ENCODE measurements at regions not wholly inside any gene's neighbourhood (a gene's known extent, or its start where the extent isn't known, plus 50 kb on each side); places are given as distances from the start of the nearest gene placed in this dataset.

DNA sequence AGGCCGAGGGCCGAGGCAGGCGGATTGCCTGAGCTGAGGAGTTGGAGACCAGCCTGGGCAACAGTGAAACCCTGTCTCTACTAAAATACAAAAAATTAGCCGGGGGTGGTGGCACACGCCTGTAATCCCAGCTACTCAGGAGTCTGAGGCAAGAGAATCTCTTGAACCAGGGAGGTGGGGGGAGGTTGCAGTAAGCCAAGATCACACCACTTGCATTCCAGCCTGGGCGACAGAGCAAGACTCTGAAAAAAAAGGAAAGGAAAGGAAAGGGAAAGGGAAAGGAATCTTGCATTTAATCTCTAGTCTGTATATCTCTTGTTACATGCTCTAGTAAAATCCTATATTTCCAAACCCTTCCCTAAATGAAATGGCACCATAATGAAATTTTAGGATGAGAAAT is 328.3 kb upstream of the ADGRL2 start:
- H3K27me3 ChIP-seq (ENCODE audit: insufficient read depth, low read length) = no peaks in the 10 kb centered on the region

DNA sequence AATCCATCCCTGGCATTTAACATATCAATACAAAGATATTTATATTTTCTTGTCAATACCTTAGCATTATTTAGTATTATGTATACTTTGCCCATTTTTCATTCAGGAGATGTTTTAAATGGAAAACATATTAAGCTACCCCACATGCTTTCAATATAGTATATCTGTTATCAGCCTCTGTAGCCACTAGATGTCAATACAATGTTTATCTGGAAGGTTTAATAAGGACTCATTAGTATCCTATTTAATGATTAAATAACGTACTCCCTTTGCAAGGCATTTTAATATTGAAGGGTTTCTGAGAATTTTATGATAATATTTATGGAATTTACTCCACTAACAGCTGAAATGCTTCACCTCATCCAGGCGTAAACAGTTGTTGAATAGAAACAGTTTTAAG is 329.5 kb upstream of the ADGRL2 start:
- H3K79me2 ChIP-seq (ENCODE audit: insufficient read depth, low read length) = no peaks in the 10 kb centered on the region
- H3K27me3 ChIP-seq (ENCODE audit: insufficient read depth, low read length) = no peaks in the 10 kb centered on the region
- H3K27ac ChIP-seq (ENCODE audit: low read depth, low read length, poor library complexity, severe bottlenecking) = no peak overlapping the region

More for the DNA sequence above, 328.3 kb upstream of the ADGRL2 start:
- Histone ChIP-seq H3K27ac (ENCODE audit: low read depth, low read length, poor library complexity, severe bottlenecking) (no peak overlapping the region), H3F3A (ENCODE audit: insufficient read depth, low read length) (no peaks in the 10 kb centered on the region), H3K4me3 (ENCODE audit: low read depth, low read length, poor library complexity, severe bottlenecking) (no peak overlapping the region), H3K9me2 (ENCODE audit: low read depth, low read length) (no peaks in the 10 kb centered on the region), H3K9me3 (ENCODE audit: low read length) (no peaks in the 10 kb centered on the region), H3K9ac (ENCODE audit: low read length) (no peak overlapping the region), H3K4me1 (ENCODE audit: insufficient read depth, low read length, severe bottlenecking) (no peaks in the 10 kb centered on the region), H3K4me2 (ENCODE audit: low read length) (no peak overlapping the region), H2AFZ (ENCODE audit: low read length) (no peak overlapping the region), H3K79me2 (ENCODE audit: insufficient read depth, low read length) (no peaks in the 10 kb centered on the region), H4K20me1 (ENCODE audit: insufficient read depth, low read length) (no peaks in the 10 kb centered on the region), H3K36me3 (ENCODE audit: insufficient read depth, low read length) (no peaks in the 10 kb centered on the region)
- no peak for TF ChIP-seq EZH2 (IDR thresholded peaks at IDR 0.05; ENCODE audit: borderline replicate concordance, low read length)

DNA sequence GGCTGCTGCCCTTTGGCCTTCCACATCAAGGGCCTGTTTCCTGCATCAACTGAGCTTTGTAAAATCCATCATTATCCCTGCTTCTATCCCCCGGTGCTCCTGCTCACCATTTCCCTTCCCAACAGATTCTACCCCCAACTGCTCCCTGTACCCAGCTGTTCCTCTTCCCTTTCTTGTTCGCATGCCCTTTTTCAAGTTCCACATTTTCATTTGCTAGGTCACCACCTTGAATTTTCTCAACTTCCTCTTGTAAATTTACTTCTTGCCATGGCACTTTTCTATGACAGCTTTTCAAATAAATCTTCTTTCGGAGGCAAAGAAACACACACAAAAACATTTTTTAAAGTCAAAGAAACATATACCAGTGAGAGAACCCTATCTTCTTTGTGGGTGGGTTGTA is 330.5 kb upstream of the ADGRL2 start:
- Histone ChIP-seq H3K4me1 (ENCODE audit: insufficient read depth, low read length, severe bottlenecking) (no peaks in the 10 kb centered on the region), H2AFZ (ENCODE audit: low read length) (no peak overlapping the region), H3K4me2 (ENCODE audit: low read length) (no peak overlapping the region), H3K9ac (ENCODE audit: low read length) (no peak overlapping the region), H3K27ac (ENCODE audit: low read depth, low read length, poor library complexity, severe bottlenecking) (no peak overlapping the region), H3K9me2 (ENCODE audit: low read depth, low read length) (no peaks in the 10 kb centered on the region), H3K9me3 (ENCODE audit: low read length) (no peaks in the 10 kb centered on the region), H3K79me2 (ENCODE audit: insufficient read depth, low read length) (no peaks in the 10 kb centered on the region), H4K20me1 (ENCODE audit: insufficient read depth, low read length) (no peaks in the 10 kb centered on the region), H3K36me3 (ENCODE audit: insufficient read depth, low read length) (no peaks in the 10 kb centered on the region), H3F3A (ENCODE audit: insufficient read depth, low read length) (no peaks in the 10 kb centered on the region), H3K27me3 (ENCODE audit: insufficient read depth, low read length) (no peaks in the 10 kb centered on the region), H3K4me3 (ENCODE audit: low read depth, low read length, poor library complexity, severe bottlenecking) (no peak overlapping the region)
- no peak for TF ChIP-seq CTCF (IDR thresholded peaks at IDR 0.05; ENCODE audit: low read length)
- TF ChIP-seq EZH2 (IDR thresholded peaks at IDR 0.05; ENCODE audit: borderline replicate concordance, low read length) = no peak

More for the DNA sequence above, 329.5 kb upstream of the ADGRL2 start:
- no peaks in the 10 kb centered on the region for H3K9me3 ChIP-seq (ENCODE audit: low read length)
- H3K4me2 ChIP-seq (ENCODE audit: low read length) = no peak overlapping the region
- H2AFZ ChIP-seq (ENCODE audit: low read length) = no peak overlapping the region
- no peaks in the 10 kb centered on the region for H3K36me3 ChIP-seq (ENCODE audit: insufficient read depth, low read length)
- H3K9ac ChIP-seq (ENCODE audit: low read length) = no peak overlapping the region
- no peaks in the 10 kb centered on the region for H3K4me1 ChIP-seq (ENCODE audit: insufficient read depth, low read length, severe bottlenecking)
- H3K4me3 ChIP-seq (ENCODE audit: low read depth, low read length, poor library complexity, severe bottlenecking) = no peak overlapping the region
- TF ChIP-seq EZH2 (IDR thresholded peaks at IDR 0.05; ENCODE audit: borderline replicate concordance, low read length) (no peak), CTCF (IDR thresholded peaks at IDR 0.05; ENCODE audit: low read length) (no peak)
- H4K20me1 ChIP-seq (ENCODE audit: insufficient read depth, low read length) = no peaks in the 10 kb centered on the region
- H3K9me2 ChIP-seq (ENCODE audit: low read depth, low read length) = no peaks in the 10 kb centered on the region
- H3F3A ChIP-seq (ENCODE audit: insufficient read depth, low read length) = no peaks in the 10 kb centered on the region

GRCh38 chr1:81467383-81467782 is 333.4 kb upstream of the ADGRL2 start:
- Histone ChIP-seq H3K9me3 (ENCODE audit: low read length) (no peaks in the 10 kb centered on the region), H3K4me2 (ENCODE audit: low read length) (no peak overlapping the region), H3F3A (ENCODE audit: insufficient read depth, low read length) (no peaks in the 10 kb centered on the region), H3K27ac (ENCODE audit: low read depth, low read length, poor library complexity, severe bottlenecking) (no peak overlapping the region), H4K20me1 (ENCODE audit: insufficient read depth, low read length) (no peaks in the 10 kb centered on the region), H3K27me3 (ENCODE audit: insufficient read depth, low read length) (no peaks in the 10 kb centered on the region), H3K9ac (ENCODE audit: low read length) (no peak overlapping the region), H3K9me2 (ENCODE audit: low read depth, low read length) (no peaks in the 10 kb centered on the region), H3K4me3 (ENCODE audit: low read depth, low read length, poor library complexity, severe bottlenecking) (no peak overlapping the region), H3K79me2 (ENCODE audit: insufficient read depth, low read length) (no peaks in the 10 kb centered on the region), H3K4me1 (ENCODE audit: insufficient read depth, low read length, severe bottlenecking) (no peaks in the 10 kb centered on the region), H2AFZ (ENCODE audit: low read length) (no peak overlapping the region), H3K36me3 (ENCODE audit: insufficient read depth, low read length) (no peaks in the 10 kb centered on the region)
- no peak for TF ChIP-seq CTCF (IDR thresholded peaks at IDR 0.05; ENCODE audit: low read length)
- no peak for TF ChIP-seq EZH2 (IDR thresholded peaks at IDR 0.05; ENCODE audit: borderline replicate concordance, low read length)
